Heart left ventricle (tissue), 13 donors: ENCODE measurements at regions not wholly inside any gene's neighbourhood (a gene's known extent, or its start where the extent isn't known, plus 50 kb on each side); places are given as distances from the start of the nearest gene placed in this dataset.

Source experiments
- CTCF ChIP-seq, 12 donors: fragments of 200-600 bp; sonication (generic) in 4 of 12; IDR thresholded peaks; one replicate each; pipeline versions ENCODE4 v1.5.0 to v1.8.0; 2018 to 2022; ENCODE audit warnings: antibody characterized with exemption in 12 of 12, mild to moderate bottlenecking in 5 of 12
- POLR2A ChIP-seq, 2 donors: fragments of 450-650 bp; IDR thresholded peaks; one replicate each; pipeline ENCODE4 v1.6.1; 2017; ENCODE audit warnings: antibody characterized with exemption in 2 of 2, mild to moderate bottlenecking in 2 of 2, moderate library complexity in 2 of 2
- donor health status: ischemic (EF 13 %, LVEDD 7.1; RV severe dilation, severe dysfunction).
- donor health status: DM: no; HTN: yes; CAD: no.
- donor health status: DM: no; HTN: no; CAD: no.
- donor health status: ischemic (EF 25% LVEDD 6.9; RV normal size, moderate dysfunction).
- donor health status: ischemic (EF 25% LVEDD 5.7; RV mildly dilated, moderate dysfunction).
- donor health status: ischemic (EF 35%, LVEDD 5.7; RV mildly dilated, moderate dysfunction).
- donor health status: nonischemic (EF 11% LVEDD 7.7; RV severe dilation, severe dysfunction).
- donor health status: DM: yes; HTN: yes; CAD: no.
- donor health status: PGD.
- donor health status: ischemic (EF 29% LVEDD 5.4; RV normal size, mild dysfunction).
- donor health status: nonischemic (EF 23%, LVEDD 6.1; RV moderate dilation, normal function).

- TF ChIP-seq CTCF (IDR thresholded peaks at IDR 0.05) (no peak), POLR2A (IDR thresholded peaks at IDR 0.05) (no peak)
Measured at GRCh38 chrX:131782646-131783045, 238.8 kb downstream of the OR13H1 start.
